HCT116 (cell line): ENCODE measurements at regions not wholly inside any gene's neighbourhood (a gene's known extent, or its start where the extent isn't known, plus 50 kb on each side); places are given as distances from the start of the nearest gene placed in this dataset.

Experiments
- ATAC-seq: fragments of 200-7000 bp; cut with Tn5 transposase; 2 replicates; pipeline ENCODE4 v1.9.1; 2020; ENCODE audit warnings: mild to moderate bottlenecking, moderate library complexity
- BruUV-seq: library from RNA; stranded (reverse); fragments of 400-500 nt; replicated peaks from 2 replicates; lab custom pipeline; 2021; lab: Mats Ljungman, UMichigan
- CTCF ChIA-PET: fragments of 300-600 bp; sonication (Branson Sonifier 250); formaldehyde crosslinking; loops from one replicate; lab custom pipeline; 2021; ENCODE audit warnings: antibody characterized with exemption; lab: Charles Lee
- POLR2A ChIA-PET: fragments of 300-600, 350-600 bp; sonication (Branson Sonifier 250); formaldehyde crosslinking; loops from one replicate; lab custom pipeline; 2021; ENCODE audit warnings: antibody characterized with exemption; lab: Charles Lee
- RAD21 ChIA-PET, 2 experiments: fragments of 300-600 bp; sonication (Branson Sonifier 250); formaldehyde crosslinking; loops; one replicate each; lab custom pipeline; 2023; ENCODE audit warnings: low total read pairs in 2 of 2; ENCODE audit not compliant: uncharacterized antibody in 2 of 2, unreplicated experiment in 2 of 2, low non-redundant PET in 1 of 2; lab: Charles Lee
- DNase-seq: peaks from one replicate; pipeline ENCODE4 v3.0.0-alpha.2; 2010; ENCODE audit warnings: low read depth, low spot score
- H2AFZ ChIP-seq: fragments of 200-600 bp; shearing (Covaris generic), sonication (generic); 2 replicates; pipeline ENCODE4 v1.6.1; 2017; ENCODE audit warnings: low read depth, mixed run types, mixed read lengths, antibody characterized with exemption, low read length; ENCODE audit not compliant: poor library complexity, severe bottlenecking
- H3K27ac ChIP-seq: 2 replicates; pipeline ENCODE4 v1.5.1; 2012; ENCODE audit warnings: low read depth, low read length
- H3K27me3 ChIP-seq: fragments of 200-600 bp; sonication (generic); 2 replicates; pipeline ENCODE4 v1.6.1; 2016; ENCODE audit warnings: mixed run types, low read length, mixed read lengths; ENCODE audit not compliant: insufficient read depth
- H3K36me3 ChIP-seq, 2 experiments: fragments of 200-500 bp in 1 of 2; fragments of 200-600 bp in 1 of 2; sonication (Bioruptor generic) in 1 of 2; sonication (generic) in 1 of 2; 2 replicates each; pipeline versions ENCODE4 v1.5.1 to v1.6.1; 2014 to 2016; ENCODE audit warnings: low read length in 2 of 2, inconsistent platforms in 1 of 2, mixed read lengths in 1 of 2, mixed run types in 1 of 2; ENCODE audit not compliant: insufficient read depth in 2 of 2, control insufficient read depth in 1 of 2
- H3K4me1 ChIP-seq, 2 experiments: fragments of 200-600 bp in 1 of 2; sonication (generic) in 1 of 2; 2 replicates each; pipeline versions ENCODE4 v1.5.1 to v1.6.1; 2012 to 2017; ENCODE audit warnings: low read length in 2 of 2, inconsistent platforms in 1 of 2, mild to moderate bottlenecking in 1 of 2, mixed read lengths in 1 of 2, mixed run types in 1 of 2, moderate library complexity in 1 of 2; ENCODE audit not compliant: insufficient read depth in 2 of 2, control insufficient read depth in 1 of 2
- H3K4me2 ChIP-seq: fragments of 200-600 bp; sonication (generic); 2 replicates; pipeline ENCODE4 v1.6.1; 2017; ENCODE audit warnings: mixed run types, low read length, mixed read lengths
- H3K4me3 ChIP-seq, 2 experiments: fragments of 200-600 bp in 1 of 2; sonication (generic) in 1 of 2; replicated peaks in 1 of 2; 2 replicates each; pipeline ENCODE4 v1.5.1; 2011 to 2016; ENCODE audit warnings: low read length in 2 of 2, control low read depth in 1 of 2, low read depth in 1 of 2, mild to moderate bottlenecking in 1 of 2, mixed read lengths in 1 of 2, mixed run types in 1 of 2
- H3K79me2 ChIP-seq: fragments of 200-600 bp; sonication (generic); 2 replicates; pipeline ENCODE4 v1.6.1; 2017; ENCODE audit warnings: mild to moderate bottlenecking, mixed run types, low read length, moderate library complexity, mixed read lengths; ENCODE audit not compliant: insufficient read depth
- H3K9ac ChIP-seq: fragments of 200-600 bp; sonication (generic); 2 replicates; pipeline ENCODE4 v1.6.1; 2016; ENCODE audit warnings: low read length, mixed read lengths
- H3K9me2 ChIP-seq: fragments of 200-600 bp; sonication (generic), shearing (Covaris generic); 2 replicates; pipeline ENCODE4 v1.6.1; 2017; ENCODE audit warnings: mixed run types, mild to moderate bottlenecking, moderate library complexity; ENCODE audit not compliant: insufficient read depth
- H3K9me3 ChIP-seq, 2 experiments: fragments of 200-500 bp in 1 of 2; fragments of 200-600 bp in 1 of 2; sonication (Bioruptor generic) in 1 of 2; sonication (generic) in 1 of 2; 2 replicates each; pipeline ENCODE4 v1.6.1; 2014 to 2017; ENCODE audit warnings: low read length in 2 of 2, mixed read lengths in 2 of 2, inconsistent platforms in 1 of 2, low read depth in 1 of 2, mild to moderate bottlenecking in 1 of 2, mixed run types in 1 of 2, moderate library complexity in 1 of 2; ENCODE audit not compliant: control insufficient read depth in 1 of 2, insufficient read depth in 1 of 2
- H4K20me1 ChIP-seq: fragments of 200-600 bp; sonication (generic), shearing (Covaris generic); 2 replicates; pipeline ENCODE4 v1.6.1; 2017; ENCODE audit warnings: mixed run types, mild to moderate bottlenecking, moderate library complexity; ENCODE audit not compliant: insufficient read depth
- FOSL1 ChIP-seq: IDR thresholded peaks from 2 replicates; pipeline ENCODE4 v1.6.1; 2012; ENCODE audit warnings: low read depth
- POLR2A ChIP-seq: IDR thresholded peaks from 2 replicates; pipeline ENCODE4 v1.7.0; 2011; ENCODE audit warnings: borderline replicate concordance; ENCODE audit not compliant: insufficient read depth, insufficient read length; ENCODE audit errors: extremely low read depth
- POLR2AphosphoS5 ChIP-seq: IDR thresholded peaks from 2 replicates; pipeline ENCODE4 v1.6.1; 2011; ENCODE audit warnings: mild to moderate bottlenecking, low read depth, low read length, moderate library complexity
- RAD21 ChIP-seq: IDR thresholded peaks from 2 replicates; pipeline ENCODE4 v1.6.1; 2012; ENCODE audit warnings: low read depth, mild to moderate bottlenecking
- SP1 ChIP-seq: IDR thresholded peaks from 2 replicates; pipeline ENCODE4 v1.6.1; 2012; ENCODE audit warnings: low read depth
- YY1 ChIP-seq: IDR thresholded peaks from 2 replicates; pipeline ENCODE4 v1.6.1; 2011; ENCODE audit warnings: low read length, low read depth, moderate library complexity, mild to moderate bottlenecking; ENCODE audit not compliant: insufficient replicate concordance; ENCODE audit errors: extremely low read depth
- intact Hi-C: fragments of 100-400 bp; cut with micrococcal nuclease; formaldehyde crosslinking; loops from 2 replicates; pipeline ENCODE4 v1.10.0; 2022
- TF ChIP-seq, protein P1 (sequence below): IDR thresholded peaks from 2 replicates; pipeline ENCODE4 v1.6.1; 2012; ENCODE audit warnings: low read depth
- TF ChIP-seq, protein P2 (sequence below): IDR thresholded peaks from 2 replicates; pipeline ENCODE4 v1.6.1; 2012

DNA sequence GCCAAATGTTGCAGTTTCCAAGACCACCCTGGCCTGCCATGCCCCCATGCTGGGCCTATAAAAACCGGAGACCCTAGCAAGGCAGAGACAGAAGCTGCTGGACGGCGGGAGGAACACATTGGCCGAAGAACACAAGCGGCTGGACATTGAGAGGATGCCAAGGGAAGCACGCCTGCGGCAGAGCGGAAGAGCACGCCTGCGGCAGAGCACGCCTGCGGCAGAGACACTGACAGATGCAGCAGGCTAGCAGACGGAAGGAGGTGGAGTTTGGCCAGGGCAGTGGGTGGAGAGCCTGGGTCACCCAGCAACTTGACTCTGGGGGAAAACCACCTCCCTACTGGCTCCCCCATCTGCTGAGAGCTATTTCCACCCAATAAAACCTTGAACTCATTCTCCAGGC, 322.3 kb upstream of the TBL1XR1 start:
- no peak overlapping the region for H3K9ac ChIP-seq
- H3K9me2 ChIP-seq = no peaks in the 10 kb centered on the region
- TF ChIP-seq FOSL1 (no peak), RAD21 (no peak), POLR2AphosphoS5 (no peak), SP1 (no peak), POLR2A (no peak), YY1 (no peak)
- TF ChIP-seq, protein P1, sequence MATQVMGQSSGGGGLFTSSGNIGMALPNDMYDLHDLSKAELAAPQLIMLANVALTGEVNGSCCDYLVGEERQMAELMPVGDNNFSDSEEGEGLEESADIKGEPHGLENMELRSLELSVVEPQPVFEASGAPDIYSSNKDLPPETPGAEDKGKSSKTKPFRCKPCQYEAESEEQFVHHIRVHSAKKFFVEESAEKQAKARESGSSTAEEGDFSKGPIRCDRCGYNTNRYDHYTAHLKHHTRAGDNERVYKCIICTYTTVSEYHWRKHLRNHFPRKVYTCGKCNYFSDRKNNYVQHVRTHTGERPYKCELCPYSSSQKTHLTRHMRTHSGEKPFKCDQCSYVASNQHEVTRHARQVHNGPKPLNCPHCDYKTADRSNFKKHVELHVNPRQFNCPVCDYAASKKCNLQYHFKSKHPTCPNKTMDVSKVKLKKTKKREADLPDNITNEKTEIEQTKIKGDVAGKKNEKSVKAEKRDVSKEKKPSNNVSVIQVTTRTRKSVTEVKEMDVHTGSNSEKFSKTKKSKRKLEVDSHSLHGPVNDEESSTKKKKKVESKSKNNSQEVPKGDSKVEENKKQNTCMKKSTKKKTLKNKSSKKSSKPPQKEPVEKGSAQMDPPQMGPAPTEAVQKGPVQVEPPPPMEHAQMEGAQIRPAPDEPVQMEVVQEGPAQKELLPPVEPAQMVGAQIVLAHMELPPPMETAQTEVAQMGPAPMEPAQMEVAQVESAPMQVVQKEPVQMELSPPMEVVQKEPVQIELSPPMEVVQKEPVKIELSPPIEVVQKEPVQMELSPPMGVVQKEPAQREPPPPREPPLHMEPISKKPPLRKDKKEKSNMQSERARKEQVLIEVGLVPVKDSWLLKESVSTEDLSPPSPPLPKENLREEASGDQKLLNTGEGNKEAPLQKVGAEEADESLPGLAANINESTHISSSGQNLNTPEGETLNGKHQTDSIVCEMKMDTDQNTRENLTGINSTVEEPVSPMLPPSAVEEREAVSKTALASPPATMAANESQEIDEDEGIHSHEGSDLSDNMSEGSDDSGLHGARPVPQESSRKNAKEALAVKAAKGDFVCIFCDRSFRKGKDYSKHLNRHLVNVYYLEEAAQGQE = no peak
- TF ChIP-seq, protein P2, sequence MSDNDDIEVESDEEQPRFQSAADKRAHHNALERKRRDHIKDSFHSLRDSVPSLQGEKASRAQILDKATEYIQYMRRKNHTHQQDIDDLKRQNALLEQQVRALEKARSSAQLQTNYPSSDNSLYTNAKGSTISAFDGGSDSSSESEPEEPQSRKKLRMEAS = no peak
- no peak overlapping the region for H3K4me3 ChIP-seq
- H3K4me1 ChIP-seq = peaks cover 4 to 6% of the 10 kb centered on the region in 2 experiments; a peak in 2 of 4 replicates
- H3K27me3 ChIP-seq = no peaks in the 10 kb centered on the region
- no peaks in the 10 kb centered on the region for H3K36me3 ChIP-seq
- no peak overlapping the region for H2AFZ ChIP-seq
- no peak for ATAC-seq
- no peaks in the 10 kb centered on the region for H4K20me1 ChIP-seq
- H3K9me3 ChIP-seq = no peaks in the 10 kb centered on the region
- H3K79me2 ChIP-seq = no peaks in the 10 kb centered on the region
- intact Hi-C loops = no loop called here
- H3K4me2 ChIP-seq = no peak overlapping the region
- no TSS peak for BruUV-seq
- ChIA-PET POLR2A (no interaction called here), RAD21 (no interaction called here), CTCF (no interaction called here)
- DNase-seq = no peak
- H3K27ac ChIP-seq = no peak overlapping the region
